CD4-positive, alpha-beta T cell treated with Interleukin-6 at 100 ng/mL for 8 hours (primary cell): ENCODE measurements at regions not wholly inside any gene's neighbourhood (a gene's known extent, or its start where the extent isn't known, plus 50 kb on each side); places are given as distances from the start of the nearest gene placed in this dataset.

ENCODE experiments used
- DNase-seq: peaks from one replicate; pipeline ENCODE4 v3.0.0-alpha.2; 2020; ENCODE audit warnings: mixed read lengths, low spot score

- DNase-seq = no peak
These were observed 495.2 kb downstream of the TLE4 start for GRCh38 chr9:80066931-80067330.

- no peak for DNase-seq
These were observed 490.8 kb downstream of the TLE4 start for GRCh38 chr9:80062567-80062966.

- DNase-seq = no peak
These were observed 490.2 kb downstream of the TLE4 start for GRCh38 chr9:80061940-80062339.

- DNase-seq = no peak
These were observed 489.3 kb downstream of the TLE4 start for GRCh38 chr9:80061096-80061495.

GRCh38 chr9:80059979-80060378 is 488.2 kb downstream of the TLE4 start:
- DNase-seq = no peak

- DNase-seq = no peak
These were observed 487.4 kb downstream of the TLE4 start for GRCh38 chr9:80059191-80059590.

- no peak for DNase-seq
These were observed 481.1 kb downstream of the TLE4 start for GRCh38 chr9:80052830-80053229.

GRCh38 chr9:80049096-80049782 is 477.5 kb downstream of the TLE4 start:
- DNase-seq = no peak

- DNase-seq = no peak
These were observed 474.7 kb downstream of the TLE4 start for GRCh38 chr9:80046481-80046880.

GRCh38 chr9:80041821-80042220 is 470.1 kb downstream of the TLE4 start:
- DNase-seq = no peak

GRCh38 chr9:80040457-80040856 is 468.7 kb downstream of the TLE4 start:
- no peak for DNase-seq

- DNase-seq = no peak
These were observed 459.0 kb downstream of the TLE4 start for GRCh38 chr9:80030801-80031200.

- DNase-seq = no peak
These were observed 456.7 kb downstream of the TLE4 start for GRCh38 chr9:80028501-80028900.

- DNase-seq = no peak
These were observed 454.2 kb downstream of the TLE4 start for GRCh38 chr9:80025796-80026520.

- no peak for DNase-seq
These were observed 453.4 kb downstream of the TLE4 start for GRCh38 chr9:80025131-80025530.

GRCh38 chr9:80020530-80020929 is 448.8 kb downstream of the TLE4 start:
- DNase-seq = no peak

- no peak for DNase-seq
These were observed 448.3 kb downstream of the TLE4 start for GRCh38 chr9:80020056-80020455.

GRCh38 chr9:80013891-80014290 is 442.1 kb downstream of the TLE4 start:
- DNase-seq = no peak

GRCh38 chr9:80012557-80013330 is 441.0 kb downstream of the TLE4 start:
- no peak for DNase-seq

- no peak for DNase-seq
These were observed 437.4 kb downstream of the TLE4 start for GRCh38 chr9:80009204-80009603.

GRCh38 chr9:80004714-80005113 is 432.9 kb downstream of the TLE4 start:
- no peak for DNase-seq

GRCh38 chr9:79990536-79990935 is 418.8 kb downstream of the TLE4 start:
- DNase-seq = no peak

GRCh38 chr9:79989079-79989478 is 417.3 kb downstream of the TLE4 start:
- no peak for DNase-seq
